ENCODE measurements at regions not wholly inside any gene's neighbourhood (a gene's known extent, or its start where the extent isn't known, plus 50 kb on each side); places are given as distances from the start of the nearest gene placed in this dataset.

- Histone ChIP-seq H3K36me3 (no peaks in the 10 kb centered on the region), H3K27me3 (replicated peaks; ENCODE audit: insufficient read depth) (no peaks in the 10 kb centered on the region), H3K4me1 (replicated peaks) (no peaks in the 10 kb centered on the region), H3K27ac (no peak overlapping the region), H3K9me3 (no peaks in the 10 kb centered on the region), H3K4me3 (no peak overlapping the region)
- intact Hi-C loops (cut with DNase I), result no loop called here
- TF ChIP-seq POLR2A (IDR thresholded peaks at IDR 0.05), result no peak
- TF ChIP-seq POLR2AphosphoS5 (IDR thresholded peaks at IDR 0.05), result no peak
- TF ChIP-seq CTCF (IDR thresholded peaks at IDR 0.05), result no peak
- 72% methylated on average over 16 of the region's 16 CpGs for WGBS
- no peak for DNase-seq (ENCODE audit: low spot score)
Observed at GRCh38 chr1:54461731-54462596, 55.8 kb upstream of the SSBP3 start.

- Histone ChIP-seq H3K27me3 (replicated peaks; ENCODE audit: insufficient read depth) (no peaks in the 10 kb centered on the region), H3K27ac (no peak overlapping the region), H3K9me3 (no peaks in the 10 kb centered on the region), H3K36me3 (no peaks in the 10 kb centered on the region), H3K4me1 (replicated peaks) (no peaks in the 10 kb centered on the region), H3K4me3 (no peak overlapping the region)
- DNase-seq (ENCODE audit: low spot score), result no peak
- 89% methylated on average over 8 of the region's 8 CpGs for WGBS
- no peak for TF ChIP-seq POLR2AphosphoS5 (IDR thresholded peaks at IDR 0.05)
- no peak for TF ChIP-seq CTCF (IDR thresholded peaks at IDR 0.05)
- no peak for TF ChIP-seq POLR2A (IDR thresholded peaks at IDR 0.05)
- intact Hi-C loops (cut with DNase I), result no loop called here
Observed at GRCh38 chr1:54460861-54461387, 54.7 kb upstream of the SSBP3 start.

- intact Hi-C loops (cut with DNase I), result no loop called here
- Histone ChIP-seq H3K36me3 (no peaks in the 10 kb centered on the region), H3K4me3 (no peak overlapping the region), H3K9me3 (no peaks in the 10 kb centered on the region), H3K4me1 (replicated peaks) (no peaks in the 10 kb centered on the region), H3K27me3 (replicated peaks; ENCODE audit: insufficient read depth) (no peaks in the 10 kb centered on the region), H3K27ac (no peak overlapping the region)
- no peak for TF ChIP-seq POLR2A (IDR thresholded peaks at IDR 0.05)
- no peak for TF ChIP-seq POLR2AphosphoS5 (IDR thresholded peaks at IDR 0.05)
- TF ChIP-seq CTCF (IDR thresholded peaks at IDR 0.05), result no peak
- no peak for DNase-seq (ENCODE audit: low spot score)
- WGBS, result 92% methylated on average over 2 of the region's 2 CpGs
Observed at GRCh38 chr1:54460351-54460750, 54.2 kb upstream of the SSBP3 start.

GRCh38 chr1:54459726-54460191 lies 53.6 kb upstream of the SSBP3 start:
- Histone ChIP-seq H3K4me3 (no peak overlapping the region), H3K9me3 (no peaks in the 10 kb centered on the region), H3K36me3 (no peaks in the 10 kb centered on the region), H3K4me1 (replicated peaks) (no peaks in the 10 kb centered on the region), H3K27ac (no peak overlapping the region), H3K27me3 (replicated peaks; ENCODE audit: insufficient read depth) (no peaks in the 10 kb centered on the region)
- 36% methylated on average over 4 of the region's 4 CpGs for WGBS
- TF ChIP-seq POLR2A (IDR thresholded peaks at IDR 0.05), result no peak
- no peak for TF ChIP-seq POLR2AphosphoS5 (IDR thresholded peaks at IDR 0.05)
- TF ChIP-seq CTCF (IDR thresholded peaks at IDR 0.05), result no peak
- intact Hi-C loops (cut with DNase I), result no loop called here
- DNase-seq (ENCODE audit: low spot score), result no peak

- intact Hi-C loops (cut with DNase I), result no loop called here
- no peak for DNase-seq (ENCODE audit: low spot score)
- TF ChIP-seq CTCF (IDR thresholded peaks at IDR 0.05), result no peak
- no peak for TF ChIP-seq POLR2A (IDR thresholded peaks at IDR 0.05)
- no peak for TF ChIP-seq POLR2AphosphoS5 (IDR thresholded peaks at IDR 0.05)
Observed at GRCh38 chr1:54459140-54459539, 52.9 kb upstream of the SSBP3 start.

More at GRCh38 chr1:54459140-54459539, 52.9 kb upstream of the SSBP3 start:
- Histone ChIP-seq H3K27ac (no peak overlapping the region), H3K27me3 (replicated peaks; ENCODE audit: insufficient read depth) (no peaks in the 10 kb centered on the region), H3K4me3 (no peak overlapping the region), H3K9me3 (no peaks in the 10 kb centered on the region), H3K4me1 (replicated peaks) (no peaks in the 10 kb centered on the region), H3K36me3 (no peaks in the 10 kb centered on the region)
